ENCODE measurements at regions not wholly inside any gene's neighbourhood (a gene's known extent, or its start where the extent isn't known, plus 50 kb on each side); places are given as distances from the start of the nearest gene placed in this dataset.

DNA sequence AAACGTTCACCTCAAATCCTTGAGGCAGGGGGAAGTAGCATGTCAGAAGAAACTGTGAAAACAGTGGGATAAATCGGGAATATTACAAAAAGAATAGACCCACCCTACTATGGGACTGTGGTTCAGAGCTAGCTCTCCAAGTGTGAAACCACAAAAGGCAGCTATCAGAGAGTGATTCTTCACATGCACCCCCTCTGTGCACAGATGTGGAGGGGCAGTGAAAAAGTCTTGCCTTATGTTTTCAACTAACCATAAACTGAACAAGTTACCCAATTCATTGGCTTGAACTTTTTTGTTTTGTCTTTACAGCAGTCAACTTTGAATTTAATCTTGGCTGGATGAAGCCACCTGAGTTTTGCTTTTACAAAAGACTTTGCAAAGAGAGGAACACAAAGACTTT lies 98.8 kb upstream of the NR4A3 start (continued):
- no peak for TF ChIP-seq DBP (CRISPR knock-in tag; IDR thresholded peaks at IDR 0.05; ENCODE audit: not compliant biosample characterization)
- no peak for TF ChIP-seq ATM (IDR thresholded peaks at IDR 0.05; ENCODE audit: borderline replicate concordance)
- TF ChIP-seq, protein P1, sequence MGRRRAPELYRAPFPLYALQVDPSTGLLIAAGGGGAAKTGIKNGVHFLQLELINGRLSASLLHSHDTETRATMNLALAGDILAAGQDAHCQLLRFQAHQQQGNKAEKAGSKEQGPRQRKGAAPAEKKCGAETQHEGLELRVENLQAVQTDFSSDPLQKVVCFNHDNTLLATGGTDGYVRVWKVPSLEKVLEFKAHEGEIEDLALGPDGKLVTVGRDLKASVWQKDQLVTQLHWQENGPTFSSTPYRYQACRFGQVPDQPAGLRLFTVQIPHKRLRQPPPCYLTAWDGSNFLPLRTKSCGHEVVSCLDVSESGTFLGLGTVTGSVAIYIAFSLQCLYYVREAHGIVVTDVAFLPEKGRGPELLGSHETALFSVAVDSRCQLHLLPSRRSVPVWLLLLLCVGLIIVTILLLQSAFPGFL (CRISPR knock-in tag; IDR thresholded peaks at IDR 0.05): no peak
- no peak for TF ChIP-seq ZNF557 (CRISPR knock-in tag; IDR thresholded peaks at IDR 0.05)
- no peak for TF ChIP-seq ZIK1 (CRISPR knock-in tag; IDR thresholded peaks at IDR 0.05; ENCODE audit: borderline replicate concordance, low read depth)
- TF ChIP-seq REPIN1 (CRISPR knock-in tag; IDR thresholded peaks at IDR 0.05; ENCODE audit: borderline replicate concordance, low read depth): no peak
- no peak for TF ChIP-seq SYNCRIP (IDR thresholded peaks at IDR 0.05; ENCODE audit: insufficient read depth, low read depth, low read length)
- no peak for TF ChIP-seq ZNF432 (CRISPR knock-in tag; IDR thresholded peaks at IDR 0.05; ENCODE audit: borderline replicate concordance)

- Histone ChIP-seq H4K20me1 (ENCODE audit: insufficient read depth, low read length) (no peaks in the 10 kb centered on the region), H3K27ac (ENCODE audit: extremely low read length, insufficient read depth, low read length) (no peak overlapping the region), H3K4me1 (ENCODE audit: insufficient read depth, low read length) (no peaks in the 10 kb centered on the region), H2AFZ (ENCODE audit: low read length) (no peak overlapping the region), H3K36me3 (replicated peaks in 1 of 2; ENCODE audit: control insufficient read depth in 1 of 2, insufficient read depth in 2 of 2, low read length in 2 of 2) (no peaks in the 10 kb centered on the region), H3K9me3 (ENCODE audit: low read length) (no peaks in the 10 kb centered on the region), H3K4me2 (ENCODE audit: low read depth, low read length) (no peak overlapping the region), H3K27me3 (ENCODE audit: control insufficient read depth in 1 of 2, insufficient read depth in 2 of 2, low read length in 2 of 2) (no peaks in the 10 kb centered on the region), H3K4me3 (replicated peaks in 1 of 3; ENCODE audit: insufficient read depth in 1 of 3, low read depth in 2 of 3, low read length in 3 of 3) (no peak overlapping the region), H3K9ac (ENCODE audit: insufficient read depth, low read depth, low read length) (no peak overlapping the region), H3K79me2 (ENCODE audit: insufficient read depth, low read length) (no peaks in the 10 kb centered on the region)
- intact Hi-C loops (cut with micrococcal nuclease; ENCODE audit: unreplicated experiment): no loop called here
- POLR2A ChIA-PET: no interaction called here
- no peak for FAIRE-seq
- no peak for DNase-seq (ENCODE audit: low spot score)
- no TSS peak for BruUV-seq (replicated peaks)
- no peak for ATAC-seq
- CTCF ChIA-PET (ENCODE audit: low intra/inter-chr PET ratio, low total read pairs): no interaction called here
- in situ Hi-C loops (cut with HindIII; ENCODE audit: extremely low pct_ligation_motif_present, low pct_unique_long_range_greater_than_20kb): no loop called here
- TF ChIP-seq ZNF547 (CRISPR knock-in tag; IDR thresholded peaks at IDR 0.05) (no peak), ZKSCAN1 (IDR thresholded peaks at IDR 0.05; ENCODE audit: low read length) (no peak), ATF7 (IDR thresholded peaks at IDR 0.05) (no peak), ATF7 (CRISPR knock-in tag; IDR thresholded peaks at IDR 0.05) (no peak), SATB2 (CRISPR knock-in tag; IDR thresholded peaks at IDR 0.05) (no peak), ERF (CRISPR knock-in tag; IDR thresholded peaks at IDR 0.05) (no peak), TBX2 (CRISPR knock-in tag; IDR thresholded peaks at IDR 0.05; ENCODE audit: borderline replicate concordance) (no peak)
- TF ChIP-seq, protein P2, sequence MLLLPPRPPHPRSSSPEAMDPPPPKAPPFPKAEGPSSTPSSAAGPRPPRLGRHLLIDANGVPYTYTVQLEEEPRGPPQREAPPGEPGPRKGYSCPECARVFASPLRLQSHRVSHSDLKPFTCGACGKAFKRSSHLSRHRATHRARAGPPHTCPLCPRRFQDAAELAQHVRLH (CRISPR knock-in tag; IDR thresholded peaks at IDR 0.05; ENCODE audit: borderline replicate concordance, low read depth): no peak
- TF ChIP-seq, protein P3, sequence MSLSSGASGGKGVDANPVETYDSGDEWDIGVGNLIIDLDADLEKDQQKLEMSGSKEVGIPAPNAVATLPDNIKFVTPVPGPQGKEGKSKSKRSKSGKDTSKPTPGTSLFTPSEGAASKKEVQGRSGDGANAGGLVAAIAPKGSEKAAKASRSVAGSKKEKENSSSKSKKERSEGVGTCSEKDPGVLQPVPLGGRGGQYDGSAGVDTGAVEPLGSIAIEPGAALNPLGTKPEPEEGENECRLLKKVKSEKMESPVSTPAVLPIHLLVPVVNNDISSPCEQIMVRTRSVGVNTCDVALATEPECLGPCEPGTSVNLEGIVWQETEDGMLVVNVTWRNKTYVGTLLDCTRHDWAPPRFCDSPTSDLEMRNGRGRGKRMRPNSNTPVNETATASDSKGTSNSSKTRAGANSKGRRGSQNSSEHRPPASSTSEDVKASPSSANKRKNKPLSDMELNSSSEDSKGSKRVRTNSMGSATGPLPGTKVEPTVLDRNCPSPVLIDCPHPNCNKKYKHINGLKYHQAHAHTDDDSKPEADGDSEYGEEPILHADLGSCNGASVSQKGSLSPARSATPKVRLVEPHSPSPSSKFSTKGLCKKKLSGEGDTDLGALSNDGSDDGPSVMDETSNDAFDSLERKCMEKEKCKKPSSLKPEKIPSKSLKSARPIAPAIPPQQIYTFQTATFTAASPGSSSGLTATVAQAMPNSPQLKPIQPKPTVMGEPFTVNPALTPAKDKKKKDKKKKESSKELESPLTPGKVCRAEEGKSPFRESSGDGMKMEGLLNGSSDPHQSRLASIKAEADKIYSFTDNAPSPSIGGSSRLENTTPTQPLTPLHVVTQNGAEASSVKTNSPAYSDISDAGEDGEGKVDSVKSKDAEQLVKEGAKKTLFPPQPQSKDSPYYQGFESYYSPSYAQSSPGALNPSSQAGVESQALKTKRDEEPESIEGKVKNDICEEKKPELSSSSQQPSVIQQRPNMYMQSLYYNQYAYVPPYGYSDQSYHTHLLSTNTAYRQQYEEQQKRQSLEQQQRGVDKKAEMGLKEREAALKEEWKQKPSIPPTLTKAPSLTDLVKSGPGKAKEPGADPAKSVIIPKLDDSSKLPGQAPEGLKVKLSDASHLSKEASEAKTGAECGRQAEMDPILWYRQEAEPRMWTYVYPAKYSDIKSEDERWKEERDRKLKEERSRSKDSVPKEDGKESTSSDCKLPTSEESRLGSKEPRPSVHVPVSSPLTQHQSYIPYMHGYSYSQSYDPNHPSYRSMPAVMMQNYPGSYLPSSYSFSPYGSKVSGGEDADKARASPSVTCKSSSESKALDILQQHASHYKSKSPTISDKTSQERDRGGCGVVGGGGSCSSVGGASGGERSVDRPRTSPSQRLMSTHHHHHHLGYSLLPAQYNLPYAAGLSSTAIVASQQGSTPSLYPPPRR (CRISPR knock-in tag; IDR thresholded peaks at IDR 0.05; ENCODE audit: borderline replicate concordance): no peak
These were observed 97.0 kb upstream of the NR4A3 start for GRCh38 chr9:99724640-99725039.
